ENCODE measurements at regions not wholly inside any gene's neighbourhood (a gene's known extent, or its start where the extent isn't known, plus 50 kb on each side); places are given as distances from the start of the nearest gene placed in this dataset.

DNA sequence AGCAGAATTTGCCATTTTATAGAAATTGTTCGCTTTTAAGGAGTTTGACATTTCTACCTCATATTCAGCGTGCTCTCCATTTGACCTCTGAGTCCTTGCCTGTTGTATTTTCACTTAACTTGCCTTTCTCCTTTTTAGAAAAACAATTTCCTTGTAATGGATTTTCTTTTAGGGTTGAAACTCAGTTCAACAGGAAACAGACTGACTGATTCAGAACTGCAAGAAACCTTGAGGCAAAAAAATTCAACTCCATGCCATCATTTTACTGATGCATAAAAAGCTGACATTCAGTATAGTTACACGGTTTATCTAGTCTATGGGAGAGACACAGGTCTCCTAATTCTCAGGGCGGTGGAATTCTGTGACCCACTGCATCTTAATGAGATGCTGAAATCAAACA lies 59.8 kb downstream of the MRPS30 start:
- FAIRE-seq (no peak), DNase-seq (ENCODE audit: insufficient read length, low spot score) (no peak)

DNA sequence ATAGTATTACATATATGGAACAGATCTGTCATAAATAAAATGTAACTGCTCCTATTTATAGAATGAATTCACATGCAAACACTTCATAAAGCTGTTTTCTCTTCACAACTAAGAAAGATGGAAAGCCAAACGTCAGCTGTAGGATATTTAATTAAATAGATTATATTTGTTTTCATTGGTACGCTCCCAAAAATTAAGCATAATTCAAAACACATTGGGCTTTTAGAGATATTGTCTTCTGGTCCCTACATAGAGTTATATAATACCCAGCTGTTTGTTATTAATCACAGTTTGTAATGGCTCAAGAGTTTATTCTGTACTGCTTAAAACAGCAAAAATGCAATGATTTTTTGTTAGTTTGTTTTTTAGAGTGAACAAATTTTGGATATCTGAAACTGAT lies 61.2 kb downstream of the MRPS30 start:
- DNase-seq (ENCODE audit: insufficient read length, low spot score) (no peak), FAIRE-seq (no peak)

DNA sequence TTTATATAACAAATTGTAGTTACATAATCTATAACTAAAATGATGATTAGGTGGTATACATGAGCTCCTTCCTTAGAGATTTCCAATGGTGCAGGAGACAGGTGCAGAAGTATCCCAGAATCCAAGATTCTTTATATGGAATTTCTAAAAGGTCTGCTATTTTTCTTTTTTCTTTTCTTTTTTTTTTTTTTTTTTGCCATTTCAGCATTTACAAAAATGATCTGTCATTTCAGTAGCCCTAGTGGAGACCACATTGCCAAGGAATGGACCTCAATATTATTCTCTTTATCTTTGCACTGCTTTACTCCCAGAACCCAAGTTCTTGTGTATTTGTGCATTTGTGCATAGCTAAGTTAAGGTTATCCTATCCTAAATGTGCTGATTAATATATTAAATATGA lies 61.7 kb downstream of the MRPS30 start:
- FAIRE-seq (no peak), DNase-seq (ENCODE audit: insufficient read length, low spot score) (no peak)

DNA sequence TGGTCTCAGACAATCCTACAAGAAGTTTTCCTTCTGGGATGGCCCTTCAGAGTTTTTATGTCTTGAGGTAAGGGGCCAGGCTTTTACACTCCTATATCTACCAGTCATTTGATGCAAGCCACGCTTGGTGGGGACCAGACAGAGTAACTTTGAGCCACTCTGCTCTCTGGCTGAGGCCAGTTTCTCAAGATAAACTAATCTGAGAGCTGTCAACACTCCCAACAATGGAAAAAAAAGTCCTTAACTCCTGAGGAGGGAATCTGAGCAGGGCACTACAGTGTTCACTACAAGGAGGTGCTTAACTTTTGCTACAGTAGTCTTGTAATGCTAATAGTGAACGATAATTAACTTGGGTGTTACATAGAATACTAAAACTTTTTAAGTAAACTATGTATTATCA lies 62.7 kb downstream of the MRPS30 start:
- no peak for FAIRE-seq
- no peak for DNase-seq (ENCODE audit: insufficient read length, low spot score)

DNA sequence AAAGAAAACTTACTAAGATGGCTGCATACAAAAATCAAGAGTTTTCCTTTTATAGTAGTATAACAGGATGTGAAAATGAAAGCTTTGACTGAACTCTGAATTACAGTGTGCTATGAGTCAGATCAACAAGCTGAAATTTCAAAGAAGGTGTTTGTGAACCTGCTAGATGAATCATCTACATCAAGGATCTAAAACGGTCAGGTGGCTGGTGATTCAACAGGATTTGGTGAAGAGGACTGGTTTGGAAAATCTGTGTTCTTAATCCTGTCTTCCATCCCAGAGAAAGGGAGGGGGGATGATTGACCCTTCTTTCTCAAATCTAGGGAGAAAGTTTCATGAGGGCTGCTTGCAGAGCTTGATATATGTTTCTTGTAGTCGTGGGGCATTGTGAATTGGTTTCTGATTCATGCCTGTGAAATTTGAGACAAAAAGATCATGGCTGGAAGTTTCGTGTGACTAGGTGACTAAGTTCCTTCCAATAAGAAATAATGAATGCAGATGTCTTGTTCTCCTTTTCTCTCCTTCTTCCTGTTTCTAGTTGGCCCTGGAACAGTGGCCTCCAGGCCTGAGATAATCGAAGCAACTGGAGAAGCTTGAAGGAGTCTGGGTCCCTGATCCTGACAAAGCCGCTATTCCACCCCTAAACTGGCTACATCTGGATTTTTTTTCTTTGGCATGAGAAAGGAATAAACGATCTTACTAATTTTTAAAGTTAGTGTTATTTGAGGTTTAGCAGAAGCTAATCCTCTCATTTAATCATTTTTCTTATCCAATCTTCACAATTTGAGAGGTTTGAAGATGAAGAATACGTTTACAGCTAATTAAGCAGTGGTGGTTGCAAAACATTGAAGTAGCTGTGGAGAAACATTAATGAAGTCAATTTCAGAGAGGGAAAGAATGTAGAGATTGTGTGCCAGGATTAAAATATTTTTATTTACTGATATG lies 67.2 kb downstream of the MRPS30 start:
- peak; percentile 17 for DNase-seq (ENCODE audit: insufficient read length, low spot score)
- no peak for FAIRE-seq

DNA sequence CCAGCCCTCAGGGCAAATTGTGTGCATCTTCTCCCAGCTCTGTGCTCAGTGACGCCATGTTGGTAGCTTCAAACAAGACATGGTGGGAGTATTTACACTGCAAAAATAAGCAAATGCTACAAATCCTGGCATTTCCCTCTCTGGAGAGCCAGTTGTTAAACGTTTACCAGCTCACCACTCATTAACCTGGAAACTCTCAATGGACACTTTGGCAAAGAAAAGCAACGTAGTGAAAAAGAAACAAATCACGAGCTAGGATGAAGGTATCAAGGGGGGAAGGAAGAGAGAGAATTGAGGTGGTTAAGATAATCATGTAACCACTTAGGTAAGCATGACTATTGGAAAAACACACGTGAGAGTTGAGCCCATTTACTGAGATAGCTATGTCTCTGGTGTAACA lies 72.5 kb downstream of the MRPS30 start:
- no peak for DNase-seq (ENCODE audit: insufficient read length, low spot score)
- peak; percentile 4 for FAIRE-seq

DNA sequence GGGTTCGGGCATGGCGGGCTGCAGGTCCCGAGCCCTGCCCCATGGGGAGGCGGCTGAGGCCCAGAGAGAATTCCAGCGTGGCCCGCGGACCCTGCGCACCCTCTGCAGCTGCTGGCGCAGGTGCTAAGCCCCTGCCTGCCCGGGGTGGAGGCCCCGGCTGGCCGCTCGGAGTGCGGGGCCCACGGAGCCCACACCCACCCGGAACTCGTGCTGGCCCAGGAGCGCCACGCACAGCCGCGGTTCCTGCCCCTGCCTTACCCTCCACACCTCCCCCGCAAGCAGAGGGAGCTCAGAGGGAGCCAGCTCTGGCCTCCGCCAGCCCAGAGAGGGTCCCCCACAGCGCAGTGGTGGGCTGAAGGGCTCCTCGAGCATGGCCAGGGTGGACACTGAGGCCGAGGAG lies 75.3 kb downstream of the MRPS30 start:
- no peak for FAIRE-seq
- DNase-seq (ENCODE audit: insufficient read length, low spot score): no peak

DNA sequence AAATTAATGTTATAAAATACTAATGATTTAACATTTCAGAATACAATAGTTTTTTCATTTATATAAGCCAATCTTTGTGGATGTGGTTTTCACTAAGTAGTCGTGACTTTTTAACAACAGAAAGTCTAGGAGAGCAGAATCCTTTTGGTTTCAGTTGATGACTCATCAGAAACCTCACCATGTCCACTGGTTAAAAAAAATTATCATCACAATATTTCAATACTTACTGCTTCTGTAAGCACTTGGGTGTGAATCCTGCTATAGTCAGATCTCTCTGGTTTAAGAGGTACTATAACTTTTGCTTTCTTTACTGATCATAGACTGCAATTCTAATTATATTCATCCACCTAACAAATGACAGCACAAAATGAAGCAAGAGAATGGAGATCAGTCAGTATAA lies 77.2 kb downstream of the MRPS30 start:
- peak; percentile 7 for DNase-seq (ENCODE audit: insufficient read length, low spot score)
- FAIRE-seq: no peak

DNA sequence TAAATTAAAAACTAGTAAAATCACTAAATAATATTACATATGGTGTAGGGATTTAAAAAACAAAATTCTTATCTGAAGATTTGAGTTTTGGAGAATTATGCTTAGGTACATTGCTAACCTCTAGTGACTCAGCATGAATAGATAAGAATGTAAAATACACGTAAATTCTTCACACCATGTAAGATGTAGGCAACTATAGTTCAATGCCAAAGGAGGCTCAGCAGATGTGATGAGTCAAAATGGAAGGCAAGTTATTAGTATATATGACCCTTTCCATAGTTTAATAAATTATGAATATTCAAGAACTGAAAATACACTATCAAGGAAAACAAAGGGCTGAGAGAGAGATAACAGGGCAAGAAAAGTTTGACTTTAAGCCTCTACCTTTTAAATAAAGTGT lies 79.0 kb downstream of the MRPS30 start:
- FAIRE-seq (no peak), DNase-seq (ENCODE audit: insufficient read length, low spot score) (no peak)

DNA sequence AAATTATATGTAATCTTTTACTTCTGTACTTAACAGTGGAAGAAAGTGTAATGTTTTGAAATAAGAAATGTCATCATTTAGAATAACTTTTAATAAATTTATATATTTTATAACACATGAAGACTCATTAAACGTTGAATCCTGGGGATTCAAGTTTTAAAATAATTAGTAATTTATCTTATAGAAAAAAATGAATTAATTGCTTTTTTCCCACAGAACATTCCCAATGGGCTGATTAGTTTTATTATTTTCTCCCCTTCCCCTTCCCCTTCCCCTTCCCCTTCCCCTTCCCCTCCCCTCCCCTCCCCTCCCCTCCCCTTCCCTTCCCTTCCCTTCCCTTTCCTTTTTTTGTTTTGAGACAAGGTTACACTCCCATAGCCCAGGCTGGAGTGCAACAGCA lies 79.7 kb downstream of the MRPS30 start:
- DNase-seq (ENCODE audit: insufficient read length, low spot score) (no peak), FAIRE-seq (no peak)

DNA sequence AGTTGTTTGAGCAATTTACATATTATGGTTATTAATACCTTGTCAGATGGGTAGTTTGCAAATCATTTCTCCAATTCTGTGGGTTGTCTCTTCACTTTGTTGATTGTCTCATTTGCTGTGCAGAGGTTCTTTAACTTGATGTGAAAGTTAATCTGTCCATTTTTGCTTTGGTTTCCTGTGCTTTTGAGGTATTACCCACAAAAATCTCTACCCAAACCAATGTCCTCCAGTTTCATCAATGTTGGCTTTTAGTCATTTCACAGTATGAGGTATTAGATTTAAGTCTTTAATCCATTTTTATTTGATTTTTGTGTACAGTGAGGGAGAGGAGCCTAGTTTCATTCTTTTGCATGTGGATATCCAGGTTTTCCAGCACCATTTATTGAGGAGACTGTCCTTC lies 82.4 kb downstream of the MRPS30 start:
- no peak for DNase-seq (ENCODE audit: insufficient read length, low spot score)
- no peak for FAIRE-seq

DNA sequence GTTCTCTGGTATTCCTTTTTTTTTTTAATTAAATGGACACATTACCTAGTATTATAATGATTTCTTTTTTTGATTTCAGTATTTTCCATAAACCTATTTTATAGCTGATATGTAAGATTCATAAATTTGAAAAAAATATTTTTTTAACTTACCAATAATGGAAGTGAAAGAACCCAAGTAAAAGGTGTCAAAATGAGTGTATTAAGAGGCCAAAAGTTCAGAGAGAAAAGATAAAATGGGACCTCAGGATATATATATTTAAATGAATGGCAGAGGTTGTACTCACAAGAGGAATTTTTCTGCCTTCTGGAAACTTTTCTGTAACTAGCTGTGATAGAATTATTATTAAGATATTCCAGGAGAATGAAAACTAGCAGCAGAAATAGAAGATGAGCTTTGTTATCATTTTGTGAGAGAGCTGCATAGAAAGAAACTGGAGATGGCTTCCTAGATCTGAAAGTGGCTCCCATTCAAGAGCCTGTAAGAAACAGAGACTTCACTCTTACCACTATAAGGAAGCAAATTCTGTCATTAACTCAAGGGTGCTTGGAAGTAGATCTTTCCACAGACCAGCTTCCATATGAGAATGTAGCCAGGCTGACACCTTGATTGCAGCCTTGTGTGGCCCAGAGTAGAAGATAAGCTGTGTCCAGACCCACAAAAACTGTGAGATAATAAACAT lies 91.7 kb downstream of the MRPS30 start:
- FAIRE-seq: no peak

DNA sequence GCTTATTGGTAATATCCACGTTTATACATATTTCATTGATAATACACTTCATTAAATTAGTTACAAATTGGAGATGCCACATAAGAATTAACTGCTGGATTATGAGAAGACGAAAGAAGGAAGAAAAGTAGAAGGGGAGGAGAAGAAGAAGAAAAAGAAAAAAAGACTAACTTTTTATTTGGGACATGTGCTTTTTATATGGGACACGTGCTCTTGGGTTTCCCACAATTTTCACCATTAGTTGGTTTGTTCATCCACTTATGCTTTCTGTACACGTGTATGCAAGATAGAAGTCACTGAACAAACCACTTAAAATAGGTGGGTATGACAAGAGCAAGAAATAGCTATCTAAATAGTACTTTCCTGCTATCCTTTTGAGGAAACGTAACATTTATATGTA lies 98.6 kb downstream of the MRPS30 start:
- no peak for DNase-seq (ENCODE audit: insufficient read length, low spot score)
- FAIRE-seq: no peak

More for the DNA sequence above, 91.7 kb downstream of the MRPS30 start:
- DNase-seq (ENCODE audit: insufficient read length, low spot score): no peak

DNA sequence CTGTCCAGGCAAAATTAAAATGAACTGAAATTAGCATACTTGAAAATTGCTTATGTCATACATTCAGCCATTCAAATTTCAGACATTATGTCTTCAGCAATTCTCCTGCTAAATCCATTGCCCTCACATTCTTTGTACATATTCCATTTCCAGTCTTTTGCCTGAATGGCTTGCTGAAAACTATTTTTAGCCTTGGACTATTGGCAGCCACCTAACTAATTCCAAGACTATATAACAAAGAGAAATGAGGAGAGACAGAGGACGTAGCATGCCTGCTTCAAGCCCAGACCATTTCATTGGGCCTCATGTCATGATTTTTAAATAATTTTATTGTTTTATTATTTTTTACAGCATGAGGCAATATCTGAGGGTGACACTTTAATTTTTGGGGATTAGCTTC lies 100.3 kb downstream of the MRPS30 start:
- DNase-seq (ENCODE audit: insufficient read length, low spot score): no peak

DNA sequence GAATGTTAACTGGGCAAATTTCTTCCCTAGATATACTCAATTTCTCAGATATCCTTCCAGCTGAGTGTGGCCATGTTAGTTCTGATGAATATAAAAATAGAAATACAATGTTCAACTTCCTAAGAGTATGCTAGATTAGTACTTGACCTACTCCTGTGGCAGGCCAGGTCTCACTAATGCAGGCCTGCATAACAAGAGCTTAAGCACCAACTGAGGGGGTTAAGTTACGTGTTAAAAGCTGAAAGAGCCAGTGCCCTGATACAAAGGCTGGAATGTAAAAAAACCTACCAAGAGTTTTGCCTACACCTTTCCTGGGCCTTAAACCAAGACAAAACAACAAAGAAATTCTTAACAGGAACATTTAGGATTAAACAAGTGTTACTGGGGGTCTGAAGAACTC lies 102.8 kb downstream of the MRPS30 start:
- FAIRE-seq (no peak), DNase-seq (ENCODE audit: insufficient read length, low spot score) (no peak)

More for the DNA sequence above, 100.3 kb downstream of the MRPS30 start:
- FAIRE-seq: no peak

DNA sequence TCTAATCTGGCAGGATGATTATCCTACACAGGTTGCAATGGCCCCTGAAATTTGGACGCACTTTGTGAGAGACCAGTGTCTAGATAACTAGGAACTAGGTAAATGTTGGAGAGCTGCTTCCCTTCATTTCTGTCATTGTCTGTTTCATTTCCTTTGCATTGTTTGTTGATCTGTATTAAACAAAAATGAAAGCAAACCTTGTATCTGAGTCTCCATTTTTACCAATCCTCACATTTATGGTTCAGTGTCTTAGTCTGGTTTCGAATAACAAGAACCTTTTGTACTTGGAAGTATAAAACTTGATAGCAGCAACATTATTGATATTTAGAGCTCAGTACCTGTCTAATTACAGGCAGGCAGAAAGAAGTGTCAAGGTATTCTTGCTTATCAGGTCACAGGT lies 105.5 kb downstream of the MRPS30 start:
- no peak for FAIRE-seq

DNA sequence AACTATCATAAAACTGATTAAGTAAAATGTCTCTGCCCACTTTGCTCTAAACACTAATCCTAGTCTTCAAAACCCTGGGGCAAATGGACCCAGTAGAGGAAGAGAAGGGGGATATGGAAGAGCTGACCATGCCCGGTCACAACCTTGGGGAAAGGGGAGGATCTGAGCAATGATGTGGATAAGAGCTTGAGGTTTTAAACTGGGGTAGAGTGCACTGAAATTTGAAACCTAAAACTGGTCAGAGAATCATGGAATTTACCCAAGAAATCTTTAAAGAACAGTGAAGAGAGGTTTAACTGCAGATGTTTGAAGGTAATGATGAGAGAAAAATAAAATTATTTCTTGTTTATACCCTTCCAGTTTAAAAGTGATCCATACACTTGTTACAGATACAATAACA lies 110.8 kb downstream of the MRPS30 start:
- no peak for FAIRE-seq
- no peak for DNase-seq (ENCODE audit: insufficient read length, low spot score)

More for the DNA sequence above, 105.5 kb downstream of the MRPS30 start:
- DNase-seq (ENCODE audit: insufficient read length, low spot score): no peak

DNA sequence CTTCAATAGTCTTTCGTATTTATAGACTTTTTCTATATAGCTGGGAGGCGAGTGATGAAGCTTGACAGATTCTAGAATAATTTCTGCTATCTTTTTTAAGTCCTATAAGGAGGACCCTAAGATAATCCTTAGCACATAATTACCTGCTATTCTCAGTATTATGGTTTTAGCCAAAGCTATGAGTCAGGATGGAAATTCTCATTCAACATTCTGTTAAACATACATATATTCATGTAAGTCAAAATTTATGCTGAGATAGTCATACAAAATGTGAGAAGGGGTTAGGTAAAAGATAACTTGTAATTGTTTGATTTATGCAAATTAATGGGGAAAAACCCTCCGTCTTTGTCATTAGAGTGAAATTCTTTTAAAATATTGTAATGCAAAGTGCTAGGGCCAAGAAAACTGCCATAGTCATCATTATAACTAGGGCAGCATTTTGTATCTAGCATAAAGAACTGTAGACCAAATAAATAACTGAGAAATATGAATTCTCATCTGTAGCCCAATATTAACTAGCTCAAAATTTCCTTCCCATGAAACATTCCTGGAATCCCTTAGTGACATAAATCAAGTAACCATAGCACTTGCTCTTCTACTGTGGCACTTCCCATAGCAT lies 118.5 kb downstream of the MRPS30 start:
- no peak for DNase-seq (ENCODE audit: insufficient read length, low spot score)

DNA sequence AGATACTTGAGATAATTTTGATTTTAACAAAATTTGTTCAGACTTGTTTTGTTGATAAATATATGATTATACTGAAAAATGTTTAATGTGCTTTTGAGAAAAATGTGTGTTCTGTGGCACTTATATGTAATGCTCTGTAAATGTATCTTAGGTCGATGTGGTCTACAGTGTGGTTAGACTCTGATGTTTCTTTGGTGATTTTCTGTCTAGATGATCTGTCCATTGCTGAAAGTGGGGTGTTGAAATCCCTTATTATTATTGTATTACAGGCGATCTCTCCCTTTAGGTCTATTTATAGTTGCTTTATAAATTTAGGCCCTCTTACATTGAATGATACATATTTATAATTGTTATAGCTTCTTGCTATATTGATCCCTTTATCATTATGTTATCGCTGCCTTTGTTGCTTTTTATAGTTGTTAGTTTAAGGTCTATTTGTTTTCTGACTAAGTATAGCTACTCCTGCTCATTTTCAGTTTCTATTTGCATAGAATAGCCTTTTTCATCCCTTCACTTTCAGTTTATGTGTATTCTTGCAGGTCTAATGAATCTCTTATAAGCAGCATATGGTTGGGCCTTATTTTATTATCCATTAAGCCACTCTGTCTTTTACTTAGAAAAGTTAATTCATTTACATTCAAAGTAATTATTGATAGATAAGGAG lies 124.3 kb downstream of the MRPS30 start:
- DNase-seq (ENCODE audit: insufficient read length, low spot score) (no peak), FAIRE-seq (no peak)

More for the DNA sequence above, 118.5 kb downstream of the MRPS30 start:
- FAIRE-seq: no peak

DNA sequence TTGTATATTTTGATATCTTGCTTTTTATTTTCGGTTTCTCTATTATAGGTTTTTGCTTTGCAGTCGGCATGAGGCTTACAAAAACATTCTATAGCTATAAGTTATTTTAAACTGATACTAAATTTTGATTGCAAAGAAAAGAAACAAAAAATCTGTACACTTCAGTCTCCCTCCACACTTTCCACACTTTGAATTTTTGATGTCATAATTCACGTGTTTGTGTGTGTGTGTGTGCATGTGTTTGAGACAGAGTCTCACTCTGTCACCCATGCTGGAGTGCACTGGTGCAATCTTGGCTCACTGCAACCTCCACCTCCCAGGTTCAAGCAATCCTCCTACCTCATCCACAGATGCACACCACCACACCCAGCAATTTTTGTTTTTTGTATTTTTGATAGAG lies 124.9 kb downstream of the MRPS30 start:
- DNase-seq (ENCODE audit: insufficient read length, low spot score) (no peak), FAIRE-seq (no peak)

DNA sequence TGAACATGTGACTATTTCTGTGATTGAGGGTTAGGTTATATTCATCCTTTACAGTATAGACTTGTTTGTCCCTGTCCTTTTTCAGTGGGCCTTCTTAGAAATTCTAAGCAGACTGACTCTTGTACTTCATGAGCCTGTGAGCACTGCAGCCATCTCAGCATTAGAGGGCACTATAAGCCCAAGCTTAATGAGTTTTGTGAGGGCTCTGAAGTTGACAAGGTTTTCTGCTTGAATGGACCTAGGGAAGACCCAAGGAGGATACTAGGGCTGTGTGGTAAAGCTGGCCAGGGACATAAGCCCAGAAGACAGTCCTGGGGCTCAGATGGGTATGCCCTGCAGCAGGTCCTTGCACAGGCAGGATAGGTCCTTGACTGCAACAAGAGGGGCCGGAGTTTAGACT lies 126.5 kb downstream of the MRPS30 start:
- FAIRE-seq (no peak), DNase-seq (ENCODE audit: insufficient read length, low spot score) (no peak)
